Stomach (tissue), 4 donors: ENCODE measurements at regions not wholly inside any gene's neighbourhood (a gene's known extent, or its start where the extent isn't known, plus 50 kb on each side); places are given as distances from the start of the nearest gene placed in this dataset.

Experiments
- POLR2A ChIP-seq, 4 donors: fragments of 450-650 bp; IDR thresholded peaks; one replicate each; pipeline ENCODE4 v1.6.1; 2016; ENCODE audit warnings: antibody characterized with exemption in 4 of 4, control low read depth in 2 of 4, mild to moderate bottlenecking in 1 of 4, moderate library complexity in 1 of 4
- POLR2AphosphoS5 ChIP-seq, 3 donors: sonication (generic); formaldehyde crosslinking; IDR thresholded peaks; one replicate each; pipeline ENCODE4 v1.6.1; 2016; ENCODE audit warnings: antibody characterized with exemption in 3 of 3
- TF ChIP-seq, protein P1 (sequence below), 7 experiments: fragments of 450-650 bp in 4 of 7; fragments of 200-600 bp in 3 of 7; sonication (generic) in 3 of 7; IDR thresholded peaks; one replicate each; pipeline ENCODE4 v1.5.1; 2016 to 2019; ENCODE audit warnings: antibody characterized with exemption in 7 of 7, control low read depth in 2 of 7, mild to moderate bottlenecking in 1 of 7

DNA sequence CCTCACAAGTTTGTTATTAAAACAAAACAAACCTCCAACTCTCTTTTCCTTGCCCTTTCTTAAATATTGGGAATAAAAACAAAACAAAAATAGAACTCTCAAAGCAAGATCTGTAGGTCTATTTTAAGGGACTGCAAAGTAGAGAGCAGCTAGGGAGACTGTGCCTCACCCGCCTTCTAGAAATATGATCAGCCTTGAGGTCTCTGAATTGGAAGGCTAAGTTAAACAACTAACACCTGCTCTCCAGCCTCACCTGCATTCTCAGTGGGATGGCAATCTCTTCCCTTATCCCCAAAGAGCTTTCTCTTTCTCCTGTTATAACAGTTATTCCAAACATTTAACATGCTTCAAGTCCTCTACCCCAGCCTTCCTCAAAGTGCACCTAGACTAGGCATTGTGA, 75.5 kb upstream of the TNR start:
- TF ChIP-seq, protein P1, sequence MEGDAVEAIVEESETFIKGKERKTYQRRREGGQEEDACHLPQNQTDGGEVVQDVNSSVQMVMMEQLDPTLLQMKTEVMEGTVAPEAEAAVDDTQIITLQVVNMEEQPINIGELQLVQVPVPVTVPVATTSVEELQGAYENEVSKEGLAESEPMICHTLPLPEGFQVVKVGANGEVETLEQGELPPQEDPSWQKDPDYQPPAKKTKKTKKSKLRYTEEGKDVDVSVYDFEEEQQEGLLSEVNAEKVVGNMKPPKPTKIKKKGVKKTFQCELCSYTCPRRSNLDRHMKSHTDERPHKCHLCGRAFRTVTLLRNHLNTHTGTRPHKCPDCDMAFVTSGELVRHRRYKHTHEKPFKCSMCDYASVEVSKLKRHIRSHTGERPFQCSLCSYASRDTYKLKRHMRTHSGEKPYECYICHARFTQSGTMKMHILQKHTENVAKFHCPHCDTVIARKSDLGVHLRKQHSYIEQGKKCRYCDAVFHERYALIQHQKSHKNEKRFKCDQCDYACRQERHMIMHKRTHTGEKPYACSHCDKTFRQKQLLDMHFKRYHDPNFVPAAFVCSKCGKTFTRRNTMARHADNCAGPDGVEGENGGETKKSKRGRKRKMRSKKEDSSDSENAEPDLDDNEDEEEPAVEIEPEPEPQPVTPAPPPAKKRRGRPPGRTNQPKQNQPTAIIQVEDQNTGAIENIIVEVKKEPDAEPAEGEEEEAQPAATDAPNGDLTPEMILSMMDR (IDR thresholded peaks at IDR 0.05) = no peak
- TF ChIP-seq POLR2AphosphoS5 (IDR thresholded peaks at IDR 0.05) (no peak), POLR2A (IDR thresholded peaks at IDR 0.05) (no peak)
